ENCODE measurements at regions not wholly inside any gene's neighbourhood (a gene's known extent, or its start where the extent isn't known, plus 50 kb on each side); places are given as distances from the start of the nearest gene placed in this dataset.
A peak's percentile ranks its signal among the peaks of the same experiment; 100 is the strongest.

- TF ChIP-seq CTCF (IDR thresholded peaks at IDR 0.05; ENCODE audit: borderline replicate concordance, control extremely low read depth, extremely low read depth, insufficient read depth, missing control alignments), result no peak
- DNase-seq (ENCODE audit: low spot score), result no peak
- in situ Hi-C loops (cut with MboI; ENCODE audit: low sequenced_read_pairs, unreplicated experiment), result no loop called here
Measured at GRCh38 chr1:106620521-106620954, 435.9 kb upstream of the PRMT6 start.

GRCh38 chr1:106621853-106622252 is 434.6 kb upstream of the PRMT6 start:
- TF ChIP-seq CTCF (IDR thresholded peaks at IDR 0.05; ENCODE audit: borderline replicate concordance, control extremely low read depth, extremely low read depth, insufficient read depth, missing control alignments), result no peak
- in situ Hi-C loops (cut with MboI; ENCODE audit: low sequenced_read_pairs, unreplicated experiment), result no loop called here
- DNase-seq (ENCODE audit: low spot score), result no peak

GRCh38 chr1:106637566-106637965 is 418.9 kb upstream of the PRMT6 start:
- DNase-seq (ENCODE audit: low spot score), result peak; percentile 42
- no peak for TF ChIP-seq CTCF (IDR thresholded peaks at IDR 0.05; ENCODE audit: borderline replicate concordance, control extremely low read depth, extremely low read depth, insufficient read depth, missing control alignments)
- in situ Hi-C loops (cut with MboI; ENCODE audit: low sequenced_read_pairs, unreplicated experiment), result no loop called here

GRCh38 chr1:106646261-106646784 is 410.2 kb upstream of the PRMT6 start:
- in situ Hi-C loops (cut with MboI; ENCODE audit: low sequenced_read_pairs, unreplicated experiment), result no loop called here
- TF ChIP-seq CTCF (IDR thresholded peaks at IDR 0.05; ENCODE audit: borderline replicate concordance, control extremely low read depth, extremely low read depth, insufficient read depth, missing control alignments), result no peak

GRCh38 chr1:106646816-106647215 is 409.7 kb upstream of the PRMT6 start:
- DNase-seq (ENCODE audit: low spot score), result no peak
- in situ Hi-C loops (cut with MboI; ENCODE audit: low sequenced_read_pairs, unreplicated experiment), result no loop called here
- no peak for TF ChIP-seq CTCF (IDR thresholded peaks at IDR 0.05; ENCODE audit: borderline replicate concordance, control extremely low read depth, extremely low read depth, insufficient read depth, missing control alignments)

More at GRCh38 chr1:106646261-106646784, 410.2 kb upstream of the PRMT6 start:
- DNase-seq (ENCODE audit: low spot score), result no peak

- no peak for DNase-seq (ENCODE audit: low spot score)
- no peak for TF ChIP-seq CTCF (IDR thresholded peaks at IDR 0.05; ENCODE audit: borderline replicate concordance, control extremely low read depth, extremely low read depth, insufficient read depth, missing control alignments)
- in situ Hi-C loops (cut with MboI; ENCODE audit: low sequenced_read_pairs, unreplicated experiment), result no loop called here
Measured at GRCh38 chr1:106651028-106651762, 405.3 kb upstream of the PRMT6 start.

Measured in GM13976 (cell line).